A673 (cell line): ENCODE measurements at regions not wholly inside any gene's neighbourhood (a gene's known extent, or its start where the extent isn't known, plus 50 kb on each side); places are given as distances from the start of the nearest gene placed in this dataset.

ENCODE experiments used
- BruUV-seq: library from RNA; stranded (reverse); fragments of 400-500 nt; replicated peaks from 2 replicates; lab custom pipeline; 2021; lab: Mats Ljungman, UMichigan
- CTCF ChIA-PET: fragments of 300-600 bp; sonication (Branson Sonifier 250); formaldehyde crosslinking; loops from one replicate; lab custom pipeline; 2022; ENCODE audit warnings: antibody characterized with exemption; lab: Charles Lee
- POLR2A ChIA-PET: fragments of 300-600 bp; sonication (Branson Sonifier 250); formaldehyde crosslinking; loops from one replicate; lab custom pipeline; 2022; ENCODE audit warnings: antibody characterized with exemption; ENCODE audit not compliant: low non-redundant PET; lab: Charles Lee
- DNase-seq: peaks from one replicate; pipeline ENCODE4 v3.0.0-alpha.2; 2015; ENCODE audit warnings: low spot score
- H3K27ac ChIP-seq: fragments of 200-600 bp; sonication (generic); 2 replicates; pipeline ENCODE4 v1.5.1; 2016; ENCODE audit warnings: mixed run types, low read depth, mild to moderate bottlenecking, mixed read lengths, antibody characterized with exemption, low read length; ENCODE audit not compliant: poor library complexity, severe bottlenecking
- H3K27me3 ChIP-seq: fragments of 200-600 bp; sonication (generic); replicated peaks from 2 replicates; pipeline ENCODE4 v1.6.1; 2017; ENCODE audit warnings: mixed run types, low read depth, mild to moderate bottlenecking, mixed read lengths, antibody characterized with exemption, low read length; ENCODE audit not compliant: insufficient read depth, poor library complexity
- H3K36me3 ChIP-seq: fragments of 200-600 bp; sonication (generic); 2 replicates; pipeline ENCODE4 v1.6.1; 2016; ENCODE audit warnings: mixed run types, mild to moderate bottlenecking, mixed read lengths, antibody characterized with exemption, low read length; ENCODE audit not compliant: insufficient read depth, poor library complexity, severe bottlenecking
- H3K4me1 ChIP-seq: fragments of 200-600 bp; sonication (generic); 2 replicates; pipeline ENCODE4 v1.6.1; 2017; ENCODE audit warnings: mixed run types, mild to moderate bottlenecking, mixed read lengths, antibody characterized with exemption, low read length; ENCODE audit not compliant: insufficient read depth, poor library complexity, severe bottlenecking
- H3K4me3 ChIP-seq: fragments of 200-600 bp; sonication (generic); 2 replicates; pipeline ENCODE4 v1.5.1; 2016; ENCODE audit warnings: low read depth, mixed run types, mild to moderate bottlenecking, mixed read lengths, low read length; ENCODE audit not compliant: poor library complexity, severe bottlenecking
- H3K9me3 ChIP-seq: fragments of 200-600 bp; sonication (generic); 2 replicates; pipeline ENCODE4 v1.6.1; 2016; ENCODE audit warnings: mixed run types, low read depth, mild to moderate bottlenecking, mixed read lengths, antibody characterized with exemption, low read length; ENCODE audit not compliant: poor library complexity, severe bottlenecking
- EZH2 ChIP-seq: fragments of 200-600 bp; sonication (generic); IDR thresholded peaks from 2 replicates; pipeline ENCODE4 v1.6.1; 2017; ENCODE audit warnings: borderline replicate concordance, low read depth, mild to moderate bottlenecking, mixed read lengths, antibody characterized with exemption, low read length; ENCODE audit not compliant: poor library complexity, severe bottlenecking
- intact Hi-C: fragments of 100-400 bp; cut with micrococcal nuclease; formaldehyde crosslinking; loops from one replicate; pipeline ENCODE4 v1.10.0; 2022; ENCODE audit not compliant: unreplicated experiment
- TF ChIP-seq, protein P1 (sequence below): fragments of 300-800, 200-600 bp; sonication (generic); conservative IDR thresholded peaks from 2 replicates; pipeline ENCODE4 v1.5.1; 2017; ENCODE audit warnings: low read depth, mild to moderate bottlenecking, antibody characterized with exemption, low read length, moderate library complexity, mixed read lengths

DNA sequence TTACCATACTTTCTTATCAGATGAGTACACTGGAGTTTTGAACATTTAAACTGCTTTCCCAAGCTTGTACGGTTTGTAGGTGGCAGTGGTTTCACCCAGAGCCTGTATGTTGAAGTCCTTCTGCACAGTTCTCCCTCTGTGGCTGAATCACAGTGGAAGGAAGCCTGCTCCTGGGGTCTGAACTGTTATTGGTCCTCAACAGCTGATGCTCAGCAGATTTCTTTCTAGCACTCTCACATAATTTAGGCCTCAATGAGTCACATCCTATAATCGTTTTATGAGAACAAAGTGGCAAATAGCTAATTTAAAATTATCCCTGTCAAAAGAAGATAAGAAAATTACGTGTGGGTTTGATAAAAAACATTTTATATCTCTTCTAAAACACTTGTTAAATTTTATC lies 229.7 kb downstream of the TLE4 start:
- H3K36me3 ChIP-seq: no peaks in the 10 kb centered on the region
- no peaks in the 10 kb centered on the region for H3K9me3 ChIP-seq
- TF ChIP-seq EZH2: no peak
- TF ChIP-seq, protein P1, sequence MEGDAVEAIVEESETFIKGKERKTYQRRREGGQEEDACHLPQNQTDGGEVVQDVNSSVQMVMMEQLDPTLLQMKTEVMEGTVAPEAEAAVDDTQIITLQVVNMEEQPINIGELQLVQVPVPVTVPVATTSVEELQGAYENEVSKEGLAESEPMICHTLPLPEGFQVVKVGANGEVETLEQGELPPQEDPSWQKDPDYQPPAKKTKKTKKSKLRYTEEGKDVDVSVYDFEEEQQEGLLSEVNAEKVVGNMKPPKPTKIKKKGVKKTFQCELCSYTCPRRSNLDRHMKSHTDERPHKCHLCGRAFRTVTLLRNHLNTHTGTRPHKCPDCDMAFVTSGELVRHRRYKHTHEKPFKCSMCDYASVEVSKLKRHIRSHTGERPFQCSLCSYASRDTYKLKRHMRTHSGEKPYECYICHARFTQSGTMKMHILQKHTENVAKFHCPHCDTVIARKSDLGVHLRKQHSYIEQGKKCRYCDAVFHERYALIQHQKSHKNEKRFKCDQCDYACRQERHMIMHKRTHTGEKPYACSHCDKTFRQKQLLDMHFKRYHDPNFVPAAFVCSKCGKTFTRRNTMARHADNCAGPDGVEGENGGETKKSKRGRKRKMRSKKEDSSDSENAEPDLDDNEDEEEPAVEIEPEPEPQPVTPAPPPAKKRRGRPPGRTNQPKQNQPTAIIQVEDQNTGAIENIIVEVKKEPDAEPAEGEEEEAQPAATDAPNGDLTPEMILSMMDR: no peak
- ChIA-PET POLR2A (no interaction called here), CTCF (no interaction called here)
- BruUV-seq: no TSS peak
- no peak overlapping the region for H3K27ac ChIP-seq
- peak; percentile 60 for DNase-seq
- intact Hi-C loops: no loop called here
- H3K4me3 ChIP-seq: no peak overlapping the region
- H3K4me1 ChIP-seq: no peaks in the 10 kb centered on the region
- no peaks in the 10 kb centered on the region for H3K27me3 ChIP-seq

DNA sequence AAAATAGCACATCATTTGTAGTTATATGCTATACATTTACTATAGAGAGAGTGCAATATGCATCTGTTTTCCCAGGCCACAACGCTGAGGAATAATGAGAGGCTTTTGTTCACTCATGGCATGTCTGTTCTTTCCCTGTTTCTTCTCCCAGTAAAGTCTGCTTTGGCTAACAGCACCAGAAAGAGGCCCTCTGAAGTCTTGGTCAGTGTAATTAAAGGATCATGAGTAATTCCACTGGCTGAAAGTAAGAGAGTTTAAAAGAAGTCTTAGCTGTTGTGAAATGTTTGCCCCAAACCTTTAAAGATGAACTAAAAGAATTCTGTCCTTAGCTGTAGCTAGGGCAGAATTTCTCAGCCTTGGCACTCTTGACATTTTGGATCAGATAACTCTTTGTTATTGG lies 228.8 kb downstream of the TLE4 start:
- no peaks in the 10 kb centered on the region for H3K27me3 ChIP-seq
- DNase-seq: no peak
- no peaks in the 10 kb centered on the region for H3K9me3 ChIP-seq
- no peaks in the 10 kb centered on the region for H3K4me1 ChIP-seq
- POLR2A ChIA-PET: no interaction called here
- H3K27ac ChIP-seq: no peak overlapping the region
- TF ChIP-seq, protein P1: no peak
- no peak for TF ChIP-seq EZH2
- CTCF ChIA-PET: no interaction called here
- H3K4me3 ChIP-seq: no peak overlapping the region
- no peaks in the 10 kb centered on the region for H3K36me3 ChIP-seq
- intact Hi-C loops: no loop called here
- BruUV-seq: no TSS peak

- CTCF ChIA-PET: no interaction called here
- H3K4me1 ChIP-seq: no peaks in the 10 kb centered on the region
- DNase-seq: no peak
These were observed 228.0 kb downstream of the TLE4 start for GRCh38 chr9:79799691-79800335.

More at GRCh38 chr9:79799691-79800335, 228.0 kb downstream of the TLE4 start:
- POLR2A ChIA-PET: no interaction called here
- Histone ChIP-seq H3K36me3 (no peaks in the 10 kb centered on the region), H3K4me3 (no peak overlapping the region), H3K27ac (no peak overlapping the region), H3K27me3 (peaks cover 5% of the 10 kb centered on the region), H3K9me3 (no peaks in the 10 kb centered on the region)
- no peak for TF ChIP-seq EZH2
- TF ChIP-seq, protein P1: no peak
- intact Hi-C loops: no loop called here
- no TSS peak for BruUV-seq
